Stomach smooth muscle (tissue), 2 donors: ENCODE measurements at regions not wholly inside any gene's neighbourhood (a gene's known extent, or its start where the extent isn't known, plus 50 kb on each side); places are given as distances from the start of the nearest gene placed in this dataset.

Experiments
- H3K27ac ChIP-seq: one replicate; pipeline ENCODE4 v1.7.0; 2013; ENCODE audit warnings: mild to moderate bottlenecking, low read length, inconsistent platforms
- H3K27me3 ChIP-seq, 2 donors: one replicate each; pipeline ENCODE4 v1.7.0; 2013; ENCODE audit warnings: low read length in 2 of 2; ENCODE audit not compliant: insufficient read depth in 2 of 2, control insufficient read depth in 1 of 2
- H3K36me3 ChIP-seq, 2 donors: one replicate each; pipeline ENCODE4 v1.7.0; 2013; ENCODE audit warnings: low read length in 2 of 2; ENCODE audit not compliant: control insufficient read depth in 2 of 2, insufficient read depth in 2 of 2
- H3K4me1 ChIP-seq: one replicate; pipeline ENCODE4 v1.7.0; 2013; ENCODE audit warnings: low read length; ENCODE audit not compliant: control insufficient read depth, insufficient read depth
- H3K4me3 ChIP-seq, 2 donors: one replicate each; pipeline ENCODE4 v1.7.0; 2013; ENCODE audit warnings: low read length in 2 of 2
- H3K9ac ChIP-seq, 2 donors: one replicate each; pipeline ENCODE4 v1.7.0; 2013; ENCODE audit warnings: low read length in 2 of 2, mild to moderate bottlenecking in 1 of 2
- H3K9me3 ChIP-seq, 2 donors: one replicate each; pipeline ENCODE4 v1.7.0; 2013; ENCODE audit warnings: low read length in 2 of 2; ENCODE audit not compliant: control insufficient read depth in 2 of 2
- donor health status: healthy.
- donor health status: Pancreatic carcinoma.

DNA sequence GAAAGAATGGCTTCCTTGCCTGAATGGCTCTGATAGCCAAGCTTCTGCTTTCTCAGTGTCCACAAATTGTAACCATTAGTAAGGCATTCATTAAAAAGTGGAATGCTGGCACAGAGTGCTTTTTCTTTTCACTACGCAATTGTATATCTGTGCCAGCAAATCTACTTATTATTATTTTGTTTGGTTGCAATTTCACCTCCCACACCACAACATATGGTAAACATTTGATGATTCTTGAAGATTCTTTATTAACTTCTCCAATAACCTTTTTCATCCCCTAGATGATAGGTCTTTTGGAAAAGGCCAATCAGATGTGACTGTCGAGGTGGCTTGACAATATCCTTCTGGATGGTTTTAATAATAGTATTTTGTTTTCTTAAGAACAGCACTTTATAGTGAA, 234.1 kb downstream of the TMEM38B start:
- Histone ChIP-seq H3K9me3 (no peaks in the 10 kb centered on the region), H3K4me3 (no peak overlapping the region), H3K4me1 (peaks cover 2% of the 10 kb centered on the region), H3K9ac (no peak overlapping the region), H3K27me3 (no peaks in the 10 kb centered on the region), H3K27ac (no peak overlapping the region), H3K36me3 (no peaks in the 10 kb centered on the region)

- no peaks in the 10 kb centered on the region for H3K27me3 ChIP-seq
- no peaks in the 10 kb centered on the region for H3K36me3 ChIP-seq
- no peak overlapping the region for H3K27ac ChIP-seq
- no peak overlapping the region for H3K9ac ChIP-seq
- no peak overlapping the region for H3K4me3 ChIP-seq
- H3K9me3 ChIP-seq: no peaks in the 10 kb centered on the region
- H3K4me1 ChIP-seq: peaks cover 2% of the 10 kb centered on the region
Measured at GRCh38 chr9:105930011-105930627, 235.8 kb downstream of the TMEM38B start.

GRCh38 chr9:105932276-105932675, 237.9 kb downstream of the TMEM38B start:
- no peaks in the 10 kb centered on the region for H3K36me3 ChIP-seq
- no peak overlapping the region for H3K27ac ChIP-seq
- H3K27me3 ChIP-seq: no peaks in the 10 kb centered on the region
- H3K4me3 ChIP-seq: no peak overlapping the region
- H3K4me1 ChIP-seq: peaks cover 2% of the 10 kb centered on the region
- H3K9ac ChIP-seq: no peak overlapping the region
- H3K9me3 ChIP-seq: no peaks in the 10 kb centered on the region

DNA sequence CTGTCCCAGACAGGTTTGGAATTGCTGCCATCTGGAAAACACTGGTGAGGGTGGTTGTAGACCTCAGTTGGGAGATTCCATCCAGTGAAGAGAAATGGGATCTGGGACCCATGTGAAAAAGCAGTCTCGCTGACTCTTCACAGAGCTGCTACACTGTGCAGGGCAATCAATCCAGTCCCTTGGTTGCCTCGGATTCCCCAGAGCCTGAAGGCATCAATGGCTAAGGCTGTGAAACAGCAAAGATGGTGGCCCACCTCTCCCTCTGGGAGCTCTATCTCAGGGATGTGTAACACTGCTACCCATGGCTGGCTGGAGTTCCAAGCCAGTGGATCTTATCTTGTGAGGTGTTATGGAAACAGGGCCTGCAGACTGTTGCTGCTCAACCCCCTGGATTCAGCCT, 256.1 kb downstream of the TMEM38B start:
- H3K9me3 ChIP-seq: peaks cover 0 to 26% of the 10 kb centered on the region in 2 donors
- H3K4me1 ChIP-seq: no peaks in the 10 kb centered on the region
- no peaks in the 10 kb centered on the region for H3K36me3 ChIP-seq
- H3K4me3 ChIP-seq: no peak overlapping the region
- H3K9ac ChIP-seq: no peak overlapping the region
- no peaks in the 10 kb centered on the region for H3K27me3 ChIP-seq
- H3K27ac ChIP-seq: no peak overlapping the region

GRCh38 chr9:105950894-105951293, 256.6 kb downstream of the TMEM38B start:
- H3K9ac ChIP-seq: no peak overlapping the region
- no peaks in the 10 kb centered on the region for H3K27me3 ChIP-seq
- H3K27ac ChIP-seq: no peak overlapping the region
- H3K9me3 ChIP-seq: peaks cover 0 to 26% of the 10 kb centered on the region in 2 donors
- no peak overlapping the region for H3K4me3 ChIP-seq
- no peaks in the 10 kb centered on the region for H3K36me3 ChIP-seq
- H3K4me1 ChIP-seq: no peaks in the 10 kb centered on the region

DNA sequence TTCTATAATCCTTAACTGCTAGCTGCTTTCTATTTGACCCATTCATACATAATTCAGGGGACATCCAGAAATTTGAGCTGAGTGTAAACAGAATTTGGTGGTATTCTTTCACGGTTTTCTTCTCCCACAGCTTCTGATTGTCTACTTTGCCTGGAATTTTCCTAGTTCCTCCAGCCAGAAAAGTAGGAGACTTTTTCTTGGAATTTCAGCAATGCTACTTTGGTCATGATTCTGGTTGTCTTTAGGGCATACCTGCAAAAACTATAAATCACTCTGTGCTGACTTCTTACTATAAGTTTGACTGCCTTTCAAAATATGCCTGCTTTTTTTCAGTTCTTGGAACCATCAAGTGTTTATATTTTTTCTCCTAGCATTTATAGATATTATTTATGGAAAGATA, 260.2 kb downstream of the TMEM38B start:
- no peaks in the 10 kb centered on the region for H3K27me3 ChIP-seq
- H3K9ac ChIP-seq: no peak overlapping the region
- H3K4me1 ChIP-seq: no peaks in the 10 kb centered on the region
- no peaks in the 10 kb centered on the region for H3K36me3 ChIP-seq
- no peak overlapping the region for H3K4me3 ChIP-seq
- H3K27ac ChIP-seq: no peak overlapping the region
- H3K9me3 ChIP-seq: peaks cover 0 to 15% of the 10 kb centered on the region in 2 donors

- Histone ChIP-seq H3K36me3 (no peaks in the 10 kb centered on the region), H3K27ac (no peak overlapping the region), H3K9ac (no peak overlapping the region), H3K4me1 (no peaks in the 10 kb centered on the region), H3K9me3 (no peaks in the 10 kb centered on the region), H3K27me3 (no peaks in the 10 kb centered on the region), H3K4me3 (no peak overlapping the region)
Measured at GRCh38 chr9:105957830-105958229, 263.5 kb downstream of the TMEM38B start.

DNA sequence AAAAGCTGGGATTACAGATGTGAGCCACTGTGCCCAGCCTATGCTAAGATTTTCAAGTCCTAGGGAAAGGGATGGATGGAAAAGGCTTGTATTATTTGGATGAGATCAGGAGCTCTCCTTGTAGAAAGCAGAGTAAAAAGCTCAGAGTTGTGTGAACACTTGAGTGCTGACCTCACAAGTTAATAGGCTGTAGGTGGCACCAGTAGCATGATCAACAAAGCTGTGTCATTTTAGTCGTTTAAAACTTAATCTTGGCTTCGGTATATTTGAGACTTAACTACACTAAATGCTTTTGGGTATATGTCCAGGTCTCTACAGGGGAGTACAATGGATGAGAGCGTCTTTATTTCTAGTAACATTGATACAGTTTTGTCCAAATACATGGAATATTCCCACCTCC, 264.2 kb downstream of the TMEM38B start:
- no peak overlapping the region for H3K9ac ChIP-seq
- H3K36me3 ChIP-seq: no peaks in the 10 kb centered on the region
- no peaks in the 10 kb centered on the region for H3K4me1 ChIP-seq
- no peaks in the 10 kb centered on the region for H3K9me3 ChIP-seq
- no peaks in the 10 kb centered on the region for H3K27me3 ChIP-seq
- no peak overlapping the region for H3K4me3 ChIP-seq
- H3K27ac ChIP-seq: no peak overlapping the region

DNA sequence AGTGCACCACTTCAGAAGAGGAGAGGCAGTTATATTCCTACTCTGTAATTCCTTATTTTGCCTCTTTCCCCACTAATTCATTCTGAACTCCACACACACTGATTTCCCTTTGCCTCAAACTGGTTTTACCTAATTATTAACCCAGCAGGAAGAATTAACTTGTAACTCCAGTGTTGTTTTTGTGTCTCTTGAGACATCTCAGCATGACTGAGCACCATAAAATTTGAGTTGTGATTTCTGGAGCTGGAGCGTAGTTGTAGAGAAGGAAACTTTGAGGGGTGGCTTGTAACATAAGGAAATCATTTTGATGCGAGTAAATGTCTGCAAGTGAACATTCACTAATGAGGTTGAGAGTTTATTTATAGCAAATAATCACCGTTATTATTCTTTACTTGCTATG, 265.2 kb downstream of the TMEM38B start:
- no peaks in the 10 kb centered on the region for H3K9me3 ChIP-seq
- no peak overlapping the region for H3K4me3 ChIP-seq
- no peak overlapping the region for H3K9ac ChIP-seq
- no peaks in the 10 kb centered on the region for H3K27me3 ChIP-seq
- H3K27ac ChIP-seq: no peak overlapping the region
- H3K4me1 ChIP-seq: no peaks in the 10 kb centered on the region
- H3K36me3 ChIP-seq: no peaks in the 10 kb centered on the region

DNA sequence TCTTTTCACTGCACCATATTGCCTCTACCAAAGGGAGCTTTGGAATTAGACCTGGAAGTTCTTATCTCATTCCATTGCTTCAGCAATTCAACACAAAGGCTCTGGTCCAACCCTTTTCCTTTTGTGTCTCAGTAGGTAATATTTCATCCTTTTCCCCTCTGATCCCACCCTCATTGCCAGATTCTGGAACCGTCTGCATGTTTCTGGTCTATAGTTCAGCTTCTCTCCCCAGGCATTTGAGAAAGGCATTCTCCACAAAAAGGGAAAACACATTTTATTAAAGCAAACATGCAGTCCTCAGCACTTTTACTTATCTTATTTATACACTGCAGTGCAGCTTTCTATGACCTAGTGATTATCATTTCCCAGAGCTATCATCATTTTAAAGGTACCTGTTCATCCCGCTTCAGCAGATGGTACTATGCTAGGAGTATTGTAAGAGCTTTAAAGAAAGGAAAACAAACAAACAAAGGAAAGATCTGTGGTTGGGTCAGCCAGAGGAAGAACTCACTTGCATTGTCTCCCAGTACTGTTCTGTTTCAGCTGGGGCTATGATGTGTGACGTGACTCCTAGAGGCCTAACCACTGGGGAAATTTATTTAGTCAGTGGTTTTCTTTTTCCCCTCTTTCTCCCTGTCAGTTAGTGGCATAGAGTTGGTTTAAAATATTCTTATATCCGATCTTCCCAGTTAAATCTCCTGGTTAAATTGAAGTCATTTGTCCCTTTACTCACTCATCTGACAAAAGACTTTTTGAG, 269.2 kb downstream of the TMEM38B start:
- Histone ChIP-seq H3K36me3 (no peaks in the 10 kb centered on the region), H3K9ac (no peak overlapping the region), H3K4me1 (no peaks in the 10 kb centered on the region), H3K27me3 (no peaks in the 10 kb centered on the region), H3K9me3 (no peaks in the 10 kb centered on the region), H3K4me3 (no peak overlapping the region), H3K27ac (no peak overlapping the region)

- Histone ChIP-seq H3K9me3 (no peaks in the 10 kb centered on the region), H3K27ac (no peak overlapping the region), H3K36me3 (no peaks in the 10 kb centered on the region), H3K4me3 (no peak overlapping the region), H3K4me1 (no peaks in the 10 kb centered on the region), H3K9ac (no peak overlapping the region), H3K27me3 (no peaks in the 10 kb centered on the region)
Measured at GRCh38 chr9:105964156-105964555, 269.8 kb downstream of the TMEM38B start.
